Panc1 (cell line): ENCODE measurements at regions not wholly inside any gene's neighbourhood (a gene's known extent, or its start where the extent isn't known, plus 50 kb on each side); places are given as distances from the start of the nearest gene placed in this dataset.

Source experiments
- ATAC-seq: fragments of 200-7000 bp; cut with Tn5 transposase; 2 replicates; pipeline ENCODE4 v1.9.1; 2020; ENCODE audit warnings: mild to moderate bottlenecking, moderate library complexity
- BruUV-seq: library from RNA; stranded (reverse); fragments of 400-500 nt; replicated peaks from 2 replicates; lab custom pipeline; 2021; lab: Mats Ljungman, UMichigan
- CTCF ChIA-PET: fragments of 300-600 bp; sonication (Branson Sonifier 250); formaldehyde crosslinking; loops from one replicate; lab custom pipeline; 2022; ENCODE audit warnings: antibody characterized with exemption; lab: Charles Lee
- POLR2A ChIA-PET: fragments of 300-600 bp; sonication (Branson Sonifier 250); formaldehyde crosslinking; loops from one replicate; lab custom pipeline; 2022; ENCODE audit warnings: antibody characterized with exemption; lab: Charles Lee
- DNase-seq: peaks from one replicate; pipeline ENCODE4 v3.0.0-alpha.2; 2010; ENCODE audit warnings: low read depth, low spot score
- H3K27ac ChIP-seq: 2 replicates; pipeline ENCODE4 v1.5.1; 2011; ENCODE audit warnings: mild to moderate bottlenecking, low read length, inconsistent platforms
- H3K27me3 ChIP-seq: fragments of 200-500 bp; sonication (Bioruptor generic); 2 replicates; pipeline ENCODE4 v1.6.0; 2014; ENCODE audit warnings: low read length, inconsistent platforms; ENCODE audit not compliant: control insufficient read depth, insufficient read depth
- H3K36me3 ChIP-seq: fragments of 200-500 bp; sonication (Bioruptor generic); 2 replicates; pipeline ENCODE4 v1.5.1; 2014; ENCODE audit warnings: inconsistent platforms, mild to moderate bottlenecking, low read length, moderate library complexity; ENCODE audit not compliant: control insufficient read depth, insufficient read depth
- H3K4me1 ChIP-seq: 2 replicates; pipeline ENCODE4 v1.5.1; 2011; ENCODE audit warnings: inconsistent platforms, mild to moderate bottlenecking, low read length, moderate library complexity; ENCODE audit not compliant: control insufficient read depth, insufficient read depth
- H3K4me3 ChIP-seq, 2 experiments: 2 replicates each; pipeline ENCODE4 v1.5.1; 2011 to 2012; ENCODE audit warnings: low read depth in 2 of 2, low read length in 2 of 2, mild to moderate bottlenecking in 2 of 2, inconsistent platforms in 1 of 2, moderate library complexity in 1 of 2
- H3K9me3 ChIP-seq: fragments of 200-500 bp; sonication (Bioruptor generic); 2 replicates; pipeline ENCODE4 v1.5.1; 2014; ENCODE audit warnings: low read depth, mild to moderate bottlenecking, inconsistent platforms, low read length, moderate library complexity; ENCODE audit not compliant: control insufficient read depth, insufficient read depth
- CTCF ChIP-seq: fragments of 450-650 bp; IDR thresholded peaks from 2 replicates; pipeline ENCODE4 v1.5.1; 2017; ENCODE audit warnings: mild to moderate bottlenecking
- POLR2AphosphoS5 ChIP-seq: IDR thresholded peaks from 2 replicates; pipeline ENCODE4 v1.6.1; 2012; ENCODE audit warnings: mild to moderate bottlenecking, low read depth, low read length, moderate library complexity
- REST ChIP-seq, 2 experiments: IDR thresholded peaks; 2 replicates each; pipeline ENCODE4 v1.6.1; 2011 to 2012; ENCODE audit warnings: low read depth in 2 of 2, control low read depth in 1 of 2, low read length in 1 of 2, mild to moderate bottlenecking in 1 of 2, moderate library complexity in 1 of 2; ENCODE audit not compliant: insufficient read depth in 1 of 2
- SIN3A ChIP-seq: IDR thresholded peaks from 2 replicates; pipeline ENCODE4 v1.6.1; 2012; ENCODE audit warnings: low read depth, mild to moderate bottlenecking, low read length, moderate library complexity, borderline replicate concordance; ENCODE audit not compliant: insufficient read depth
- TCF7L2 ChIP-seq: IDR thresholded peaks from 2 replicates; pipeline ENCODE4 v1.6.1; 2011; ENCODE audit warnings: mild to moderate bottlenecking, low read depth, low read length, inconsistent platforms
- in situ Hi-C: cut with HindIII; loops from 2 replicates; pipeline ENCODE4 v1.10.0; 2016; ENCODE audit warnings: low sequenced_read_pairs, low pct_unique_long_range_greater_than_20kb
- intact Hi-C: fragments of 100-400 bp; cut with micrococcal nuclease; formaldehyde crosslinking; loops from one replicate; pipeline ENCODE4 v1.10.0; 2022; ENCODE audit not compliant: unreplicated experiment

GRCh38 chr2:37553411-37554154 is 117.9 kb downstream of the CDC42EP3 start:
- POLR2A ChIA-PET = no interaction called here
- peaks cover 3% of the 10 kb centered on the region; the same call in 1 of the 2 replicates for H3K27me3 ChIP-seq
- no peak overlapping the region for H3K27ac ChIP-seq
- no peak overlapping the region for H3K4me3 ChIP-seq
- in situ Hi-C loops (no loop called here), intact Hi-C loops (no loop called here)
- H3K9me3 ChIP-seq = no peaks in the 10 kb centered on the region
- no peaks in the 10 kb centered on the region for H3K4me1 ChIP-seq
- CTCF ChIA-PET = no interaction called here
- TF ChIP-seq POLR2AphosphoS5 (no peak), REST (IDR thresholded peaks at IDR 0.05; ENCODE audit: insufficient read depth in 1 of 2, low read depth in 2 of 2, low read length in 1 of 2) (no peak), SIN3A (no peak), TCF7L2 (no peak), CTCF (no peak)
- DNase-seq (no peak), ATAC-seq (no peak)
- no TSS peak for BruUV-seq
- no peaks in the 10 kb centered on the region for H3K36me3 ChIP-seq

- no peaks in the 10 kb centered on the region for H3K36me3 ChIP-seq
- no peak overlapping the region for H3K4me3 ChIP-seq
- in situ Hi-C loops = no loop called here
- no peaks in the 10 kb centered on the region for H3K9me3 ChIP-seq
- intact Hi-C loops = no loop called here
- peaks cover 3% of the 10 kb centered on the region; the same call in 1 of the 2 replicates for H3K27me3 ChIP-seq
- no peak for TF ChIP-seq TCF7L2
- no peak for TF ChIP-seq POLR2AphosphoS5
- no peak for TF ChIP-seq SIN3A
- TF ChIP-seq REST (IDR thresholded peaks at IDR 0.05; ENCODE audit: insufficient read depth in 1 of 2, low read depth in 2 of 2, low read length in 1 of 2) = no peak
- TF ChIP-seq CTCF = no peak
- POLR2A ChIA-PET = no interaction called here
- H3K4me1 ChIP-seq = no peaks in the 10 kb centered on the region
- BruUV-seq = no TSS peak
- ATAC-seq (no peak), DNase-seq (no peak)
- CTCF ChIA-PET = no interaction called here
- H3K27ac ChIP-seq = no peak overlapping the region
Measured at GRCh38 chr2:37554155-37554510, 117.3 kb downstream of the CDC42EP3 start.
